EH (cell line): ENCODE measurements at regions not wholly inside any gene's neighbourhood (a gene's known extent, or its start where the extent isn't known, plus 50 kb on each side); places are given as distances from the start of the nearest gene placed in this dataset.
A peak's percentile ranks its signal among the peaks of the same experiment; 100 is the strongest.
"Not testable (repeated sequence)": the region's sequence is repeated elsewhere in the genome, so short reads cannot be mapped to it uniquely, and the experiment has no call there.

ENCODE experiments used
- DNase-seq: peaks from one replicate; pipeline ENCODE4 v3.0.0-alpha.2; 2015; ENCODE audit warnings: low read depth

DNA sequence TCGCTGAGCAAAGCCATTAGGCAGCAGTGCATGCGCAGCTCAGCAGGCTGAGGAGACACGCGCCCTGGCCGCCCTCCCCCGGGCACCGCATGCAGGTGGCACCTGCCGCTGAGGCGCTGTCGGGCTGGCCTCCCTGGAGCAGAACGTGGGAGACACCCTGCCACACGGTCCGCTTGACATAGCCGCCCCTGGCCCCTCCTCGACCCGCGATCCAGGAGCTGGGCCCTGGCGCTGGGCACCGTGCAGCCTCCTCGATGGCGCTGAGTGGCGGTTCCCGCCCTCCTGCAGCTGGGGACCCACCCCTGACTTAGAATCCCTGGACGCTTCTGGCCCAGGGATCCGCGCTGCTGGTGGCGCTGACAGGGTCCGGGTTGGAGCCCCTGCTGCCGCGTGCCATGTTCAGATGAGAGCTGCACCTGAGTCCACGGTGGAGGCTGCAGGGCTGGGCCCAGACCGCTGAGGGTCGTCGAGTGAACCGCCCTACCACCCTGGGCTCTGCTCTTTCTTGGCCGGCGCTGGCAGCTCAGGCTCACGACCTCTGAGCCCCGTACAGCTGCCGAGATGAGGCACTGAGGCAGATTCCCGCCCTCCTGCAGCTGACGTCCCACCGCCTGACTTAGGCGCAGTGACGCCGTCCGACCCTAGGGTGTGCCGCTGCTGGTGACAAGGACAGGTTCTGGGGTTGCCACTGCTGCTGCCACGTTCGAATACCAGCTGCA lies 116.8 kb downstream of the OR13A1 start:
- DNase-seq = no peak

DNA sequence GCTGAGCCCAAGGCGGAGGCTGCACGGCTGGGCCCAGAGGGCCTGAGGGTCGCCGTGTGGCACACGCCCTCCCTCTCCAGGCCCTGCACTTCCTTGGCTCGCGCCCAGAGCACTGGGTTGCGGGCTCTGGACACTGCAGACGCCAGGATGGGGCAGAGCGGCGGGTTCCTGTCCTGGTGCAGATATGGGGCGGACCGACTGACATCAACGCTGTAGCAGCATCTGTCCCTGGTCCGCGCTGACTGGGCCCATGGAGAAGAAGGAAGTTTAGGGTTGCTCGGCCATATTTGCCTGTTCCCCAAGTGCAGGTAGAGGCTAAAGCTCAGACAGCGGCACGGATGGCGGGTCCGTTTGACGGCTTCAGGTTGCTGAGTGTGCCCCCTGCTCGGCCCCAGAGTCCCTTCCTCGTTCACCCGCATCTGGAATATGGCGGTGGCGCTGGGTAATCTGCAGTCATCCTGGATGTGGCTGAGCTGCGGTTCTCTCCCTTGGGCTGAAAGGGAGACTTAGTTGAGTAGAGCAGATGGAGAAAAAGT lies 116.1 kb downstream of the OR13A1 start:
- no peak for DNase-seq

DNA sequence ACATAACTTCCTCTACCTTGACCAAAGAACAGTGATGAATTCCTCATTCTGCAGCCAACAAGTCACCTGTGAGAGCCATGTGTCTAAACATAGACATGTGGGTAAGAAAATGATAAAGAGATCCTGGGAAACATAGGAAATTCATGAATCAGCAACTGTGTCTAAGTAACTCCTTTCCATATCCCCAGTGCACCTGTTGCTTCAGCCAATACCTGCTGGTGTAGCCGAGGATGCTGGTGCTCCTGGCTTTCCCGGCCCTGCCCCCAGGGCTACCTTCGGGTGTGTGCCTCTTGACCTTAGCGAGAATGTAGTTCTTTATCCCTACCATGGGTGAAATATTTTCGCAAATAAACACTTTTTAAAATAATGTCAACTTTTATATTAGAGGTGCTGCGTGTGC lies 114.1 kb downstream of the OR13A1 start:
- no peak for DNase-seq

DNA sequence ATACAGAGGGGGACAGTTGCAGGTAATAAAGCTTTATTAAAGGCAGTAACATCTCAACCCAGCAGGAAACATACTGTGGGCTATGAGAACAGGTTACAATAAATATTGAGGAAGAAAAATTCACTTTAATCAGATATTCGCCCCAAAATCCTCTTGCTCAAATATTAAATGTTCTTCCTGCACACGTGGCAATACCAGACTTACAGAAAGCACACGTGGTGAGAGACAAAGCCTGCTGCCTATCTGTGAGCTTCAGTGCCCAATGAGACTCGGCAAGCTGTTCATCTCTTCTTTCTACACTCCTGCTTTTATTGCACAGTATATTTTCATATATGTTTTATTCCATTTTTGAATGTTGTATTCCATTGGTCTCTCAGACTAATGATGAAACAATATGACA lies 113.2 kb downstream of the OR13A1 start:
- DNase-seq = no peak

DNA sequence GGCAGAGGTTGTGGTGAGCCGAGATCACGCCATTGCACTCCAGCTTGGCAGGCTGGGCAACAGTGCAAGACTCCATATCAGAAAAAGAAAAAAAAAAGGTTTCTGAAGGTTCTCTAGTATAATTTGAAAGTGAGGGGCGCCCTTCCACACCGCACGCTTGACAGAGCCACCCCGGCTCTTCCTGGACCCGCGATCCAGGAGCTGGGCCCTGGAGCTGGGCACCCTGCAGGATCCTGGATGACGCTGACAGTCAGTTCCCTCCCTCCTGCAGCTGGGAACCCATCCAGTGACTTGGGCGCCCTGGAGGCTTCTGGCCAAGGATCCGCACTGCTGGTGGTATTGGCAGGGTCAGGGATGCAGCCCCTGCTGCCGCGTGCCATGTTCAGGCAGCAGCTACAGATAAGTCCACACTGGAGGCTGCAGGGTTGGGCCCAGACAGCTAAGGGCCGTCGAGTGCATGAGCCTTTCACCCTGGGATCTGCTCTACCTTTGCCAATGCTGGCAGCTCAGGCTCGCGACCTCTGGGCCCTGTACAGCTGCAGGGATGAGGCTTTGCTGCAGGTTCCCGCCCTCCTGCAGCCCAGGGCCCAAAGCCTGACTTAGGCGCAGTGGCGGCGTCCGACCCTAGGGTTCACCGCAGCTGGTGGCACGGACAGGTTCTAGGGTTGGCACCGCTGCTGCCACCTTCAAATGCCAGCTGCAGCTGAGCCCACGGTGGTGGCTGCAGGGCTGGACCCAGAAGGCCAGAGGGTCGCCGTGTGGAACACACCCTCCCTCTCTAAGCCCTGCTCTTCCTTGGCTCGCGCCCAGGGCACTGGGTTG lies 110.2 kb downstream of the OR13A1 start:
- no peak for DNase-seq

DNA sequence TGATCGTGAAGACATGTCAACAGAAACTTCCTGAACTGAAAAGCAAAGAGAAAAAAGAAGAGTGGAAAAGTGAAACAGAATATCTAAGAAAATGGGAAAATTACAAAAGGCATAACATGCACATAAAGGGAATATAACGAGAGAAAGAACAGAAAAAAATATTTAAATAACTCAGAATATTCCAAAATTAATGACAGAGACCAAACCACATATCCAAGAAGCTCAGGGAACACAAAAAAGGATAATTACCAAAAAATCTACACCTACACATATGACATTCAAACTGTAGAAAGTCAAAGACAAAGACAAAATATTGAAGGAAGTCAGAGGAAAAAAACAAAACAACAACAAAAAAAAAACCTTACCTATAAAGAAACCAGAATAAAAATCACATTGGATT lies 105.5 kb downstream of the OR13A1 start:
- no peak for DNase-seq

DNA sequence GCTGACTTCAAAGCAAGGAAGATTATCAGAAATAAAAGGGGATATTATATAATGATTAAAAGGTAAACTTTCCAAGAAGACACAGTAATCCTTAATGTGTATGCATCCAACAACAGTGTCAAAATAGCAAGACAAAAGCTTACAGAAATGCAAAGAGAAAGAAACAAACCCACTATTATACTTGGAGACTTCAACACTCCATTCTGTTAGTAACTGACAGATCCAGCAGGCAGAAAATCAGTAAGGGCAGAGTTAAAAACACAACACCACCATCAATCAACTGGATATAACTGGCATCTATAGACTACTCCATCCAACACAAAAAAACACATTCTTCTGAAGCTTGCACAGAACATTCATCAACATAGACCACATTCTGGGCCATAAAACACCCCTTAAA lies 103.8 kb downstream of the OR13A1 start:
- no peak for DNase-seq

DNA sequence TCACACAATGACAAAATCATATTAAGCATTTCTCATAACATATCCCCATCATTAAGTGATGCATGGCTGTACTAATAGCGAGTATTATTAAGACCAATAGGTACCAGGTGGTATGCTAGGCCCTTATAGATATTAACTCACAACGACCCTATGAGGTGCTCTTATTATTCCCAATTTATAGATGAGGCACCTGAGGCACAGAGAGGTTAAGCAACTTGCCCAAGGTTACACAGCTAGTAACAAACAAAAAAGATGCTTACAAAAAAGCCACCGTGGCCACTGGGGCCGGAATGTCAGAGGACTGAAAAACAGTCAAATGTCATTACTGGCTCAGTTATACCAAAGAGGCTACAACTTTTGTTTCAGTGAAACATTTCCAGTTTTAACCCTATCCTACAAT lies 96.0 kb downstream of the OR13A1 start:
- DNase-seq = no peak

DNA sequence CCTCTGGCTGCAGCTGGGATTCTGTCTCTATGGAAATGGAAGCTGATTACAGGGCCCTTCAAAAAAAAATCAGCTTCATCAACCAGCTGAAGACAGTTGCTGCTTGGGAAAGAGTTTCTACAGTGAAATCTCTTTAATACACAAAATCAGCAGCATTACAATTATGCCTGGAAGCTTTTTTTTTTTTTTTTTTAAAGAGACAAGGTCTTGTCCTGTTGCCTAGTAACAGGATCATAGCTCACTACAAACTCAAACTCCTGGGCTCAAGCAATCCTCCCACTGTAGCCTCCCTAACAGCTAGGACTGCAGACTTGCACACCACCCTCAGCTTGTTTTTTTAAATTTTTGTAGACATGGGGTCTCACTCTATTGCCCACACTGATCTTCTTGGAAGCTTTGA lies 94.5 kb downstream of the OR13A1 start:
- DNase-seq = no peak

DNA sequence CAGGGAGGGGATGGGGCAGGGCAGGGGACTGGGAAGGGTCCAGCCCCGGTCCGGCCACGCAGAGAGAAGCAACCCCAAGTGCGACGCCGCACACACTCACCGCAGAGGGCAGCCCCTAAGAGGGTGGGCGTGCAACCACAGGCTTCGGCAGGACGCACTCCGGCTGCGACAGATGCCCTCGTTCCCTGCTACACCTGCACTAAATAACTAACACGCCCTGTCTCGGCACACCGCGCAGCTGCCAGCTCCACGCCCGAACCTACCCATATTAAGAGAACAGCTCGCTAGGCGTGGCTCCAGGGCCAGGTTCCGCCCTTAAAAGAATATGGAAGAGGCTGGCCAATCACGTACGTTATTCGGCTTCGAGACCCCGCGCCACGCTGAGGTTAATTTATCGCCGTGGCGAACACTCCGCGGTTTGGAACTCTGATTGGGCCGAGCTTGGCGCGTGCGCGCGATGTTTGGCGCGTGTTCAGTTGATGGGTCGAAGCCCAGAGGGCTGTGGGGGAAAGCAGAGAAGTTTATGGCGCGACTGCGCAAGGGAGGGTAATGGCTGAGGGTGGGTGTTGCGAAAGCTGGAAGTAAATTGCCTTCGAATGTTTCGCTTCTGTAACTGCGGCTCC lies 91.1 kb downstream of the OR13A1 start:
- DNase-seq = no peak

DNA sequence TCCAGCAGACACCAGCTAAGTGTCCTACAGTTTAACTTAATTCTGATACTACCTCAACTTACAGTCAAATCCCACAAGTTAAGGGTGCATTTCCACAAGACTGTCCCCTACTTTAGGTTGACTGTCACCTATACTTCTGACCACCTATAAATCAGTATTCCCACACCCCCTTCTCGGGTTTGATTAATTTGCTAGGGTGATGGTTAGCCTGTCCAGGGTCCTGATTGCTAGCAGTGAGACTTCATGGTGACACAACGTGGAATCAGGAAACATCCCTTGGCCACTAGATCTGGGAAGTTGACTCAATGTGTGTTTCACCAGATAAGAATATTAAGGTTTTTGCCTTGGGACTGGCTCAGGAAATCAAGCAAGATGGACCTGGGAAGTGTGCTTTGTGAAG lies 88.4 kb downstream of the OR13A1 start:
- no peak for DNase-seq

DNA sequence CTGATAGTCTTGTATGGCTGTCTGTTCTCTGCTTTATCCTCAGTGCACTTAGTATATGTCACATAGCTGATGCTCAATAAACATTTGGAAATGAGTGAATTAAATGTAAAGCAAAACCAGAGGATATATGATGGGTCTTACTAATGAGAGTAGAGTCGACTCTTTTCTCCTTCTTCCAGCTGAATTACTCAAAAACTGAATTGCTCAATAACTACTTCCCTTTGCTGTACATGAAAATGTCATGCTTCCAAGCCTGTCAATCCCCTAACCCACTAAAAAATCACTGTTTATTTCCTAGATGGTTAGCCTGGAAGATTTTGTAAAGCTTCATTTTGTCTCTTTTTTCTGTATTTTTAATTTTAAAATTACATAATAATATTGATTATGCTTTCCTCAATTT lies 88.0 kb downstream of the OR13A1 start:
- DNase-seq = no peak

DNA sequence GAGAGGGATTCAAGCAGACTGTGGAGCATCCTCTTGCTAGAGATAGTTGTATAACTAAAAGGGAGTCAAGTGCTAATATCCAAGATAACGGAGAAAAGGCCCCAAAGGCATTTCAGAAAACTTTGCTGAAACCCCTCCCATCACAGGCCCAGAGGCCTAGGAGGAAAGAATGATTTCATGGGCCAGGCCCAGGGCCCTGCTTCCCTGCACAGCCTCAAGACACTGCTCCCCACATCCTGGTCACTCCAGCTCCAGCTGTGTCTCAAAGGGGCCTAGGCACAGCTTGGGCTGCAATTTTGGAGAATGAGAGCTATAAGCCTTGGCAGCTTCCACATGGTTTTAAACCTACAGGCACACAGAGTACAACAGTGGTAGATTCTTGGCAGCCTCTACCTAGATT lies 85.6 kb downstream of the OR13A1 start:
- no peak for DNase-seq

DNA sequence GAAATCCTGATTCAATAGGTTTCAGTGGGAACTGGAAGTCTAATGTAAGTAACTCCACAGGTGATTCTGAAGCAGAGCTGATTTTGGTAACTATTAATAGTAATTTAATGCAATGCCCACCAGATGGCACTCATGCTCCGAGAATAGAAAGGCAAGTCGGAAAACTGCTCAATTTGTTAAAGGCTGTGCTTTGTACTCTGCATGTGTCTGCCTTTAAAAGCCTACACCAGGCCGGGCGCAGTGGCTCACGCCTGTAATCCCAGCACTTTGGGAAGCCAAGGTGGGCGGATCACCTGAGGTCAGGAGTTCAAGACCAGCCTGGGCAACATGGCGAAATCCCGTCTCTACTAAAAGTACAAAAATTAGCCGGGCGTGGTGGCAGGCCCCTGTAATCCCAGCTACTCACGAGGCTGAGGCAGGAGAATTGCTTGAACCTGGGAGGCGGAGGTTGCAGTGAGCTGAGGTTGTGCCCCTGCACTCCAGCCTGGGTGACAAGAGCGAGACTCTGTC lies 80.1 kb downstream of the OR13A1 start:
- DNase-seq = peak; percentile 78

DNA sequence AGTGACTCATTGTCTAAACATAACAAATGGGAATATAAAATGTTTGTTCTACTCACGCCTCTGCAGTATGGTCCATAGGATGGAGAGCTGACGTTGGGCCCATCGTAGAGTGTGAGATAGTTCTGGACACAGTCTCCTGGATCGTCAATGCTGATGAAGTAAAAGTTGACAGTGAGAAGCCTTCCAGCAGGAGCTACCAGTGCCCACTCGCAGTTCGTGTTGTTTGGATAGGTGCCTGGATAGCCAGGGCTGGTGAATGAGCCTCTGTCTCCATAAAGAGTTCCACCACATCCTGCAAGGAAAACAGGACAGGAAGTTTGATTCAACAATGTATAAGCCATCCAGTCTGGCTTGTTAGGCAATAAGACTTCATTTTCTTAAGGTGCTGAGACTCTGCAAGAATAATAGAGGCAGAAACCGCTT lies 79.6 kb downstream of the OR13A1 start:
- DNase-seq = peak; percentile 40

DNA sequence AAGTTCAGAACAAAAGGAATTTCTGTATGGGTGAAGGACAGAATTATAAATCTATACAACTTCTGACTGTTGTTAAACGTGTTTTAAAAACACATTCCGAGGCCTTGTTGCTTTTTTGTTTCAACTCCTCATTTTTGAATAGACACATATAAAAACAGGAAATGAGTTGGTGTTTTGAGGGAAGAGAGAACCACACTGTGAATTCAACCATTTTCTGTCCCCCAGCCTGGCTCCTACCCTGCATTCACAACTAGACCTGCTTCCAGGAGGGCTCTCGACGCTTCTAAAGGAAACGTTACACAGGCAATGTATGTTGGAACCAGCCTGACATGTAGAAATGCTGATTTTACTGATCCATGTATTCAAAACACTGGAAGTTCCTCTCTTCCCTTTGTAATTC lies 76.5 kb downstream of the OR13A1 start:
- no peak for DNase-seq

DNA sequence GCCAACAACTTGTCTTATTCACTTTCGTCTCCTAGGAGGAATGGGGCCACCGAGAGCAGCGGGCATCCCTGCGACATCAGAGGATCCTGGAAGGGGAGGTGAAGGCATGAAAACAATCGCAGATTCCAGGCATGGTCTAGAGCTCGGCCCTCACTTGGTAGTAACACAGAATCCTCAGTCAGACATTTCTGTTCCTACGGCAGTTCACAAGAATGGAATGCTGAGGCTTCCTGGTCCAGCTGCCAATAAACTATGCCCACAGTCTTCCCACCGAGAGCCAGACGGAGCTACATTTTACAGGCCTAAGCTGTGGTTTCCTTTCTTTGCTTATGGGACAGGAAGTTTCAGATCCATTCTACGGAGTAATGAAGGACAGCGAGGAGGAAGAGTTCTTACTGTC lies 75.8 kb downstream of the OR13A1 start:
- peak; percentile 71 for DNase-seq

DNA sequence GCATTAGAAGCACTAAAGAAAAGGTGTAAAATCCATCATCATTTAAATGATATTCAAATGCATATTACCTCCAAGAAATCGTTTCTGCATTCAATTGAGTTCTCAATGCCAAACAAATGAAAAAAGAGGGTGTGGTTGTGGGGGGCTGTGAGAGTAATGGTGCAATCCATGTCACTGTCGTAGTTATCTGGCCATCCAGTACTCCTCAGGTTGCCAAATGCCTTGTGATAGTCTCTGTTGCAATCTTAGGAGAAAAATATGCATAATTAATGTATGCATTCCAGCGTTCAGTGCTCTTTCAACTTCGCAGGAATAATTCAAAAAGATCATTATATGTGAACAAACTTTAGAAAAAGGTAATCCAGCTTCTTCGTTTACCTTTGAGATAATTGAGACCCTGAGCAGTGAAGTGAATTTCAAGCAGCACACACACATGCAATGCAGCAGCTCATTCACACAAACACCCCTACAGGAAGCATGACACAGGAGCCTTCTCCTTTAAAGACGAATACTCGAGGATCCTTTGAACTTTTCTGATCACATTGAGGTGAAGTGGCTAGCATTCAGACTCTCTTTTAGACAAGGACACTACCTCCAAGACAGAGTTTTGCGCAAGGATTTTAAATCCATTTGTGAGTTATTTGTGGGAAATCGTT lies 73.4 kb downstream of the OR13A1 start:
- DNase-seq = no peak

DNA sequence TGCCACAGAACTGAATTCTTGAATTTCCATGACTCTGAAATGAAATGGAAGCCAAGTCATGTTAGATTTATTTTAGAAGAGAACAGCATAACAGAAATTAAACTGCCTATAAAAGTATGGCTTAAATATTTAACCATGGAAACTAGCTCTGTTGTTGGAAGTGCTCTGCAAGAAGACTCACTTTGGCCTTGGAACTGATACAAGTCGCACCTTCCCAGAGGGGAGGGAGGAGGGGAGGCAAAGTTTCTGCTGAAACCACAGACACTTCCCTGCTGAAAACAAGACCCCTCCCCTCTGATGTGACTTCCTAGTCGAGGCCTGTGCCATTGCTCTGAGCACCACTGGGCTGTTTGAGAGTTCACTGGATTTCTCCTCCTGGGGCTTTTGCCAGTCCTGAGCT lies 72.1 kb downstream of the OR13A1 start:
- no peak for DNase-seq

DNA sequence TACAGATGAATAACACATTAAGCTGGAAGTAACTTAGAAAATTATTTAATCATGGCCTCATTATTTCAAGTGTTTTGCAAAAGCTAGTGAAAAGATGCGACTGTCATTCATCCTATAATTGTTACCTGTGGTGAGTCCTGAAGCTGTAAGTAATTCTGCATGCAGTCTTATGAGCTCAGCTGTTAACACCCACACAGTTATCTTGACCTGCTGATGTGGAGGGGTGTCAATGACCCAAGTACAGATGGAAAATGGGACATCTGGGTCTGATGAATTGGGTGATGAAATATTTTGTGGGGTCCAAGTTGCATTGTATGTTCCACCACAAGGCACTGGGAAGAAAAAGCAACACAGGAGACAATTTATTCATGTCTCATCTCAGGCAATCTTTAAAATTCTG lies 68.9 kb downstream of the OR13A1 start:
- DNase-seq = no peak

DNA sequence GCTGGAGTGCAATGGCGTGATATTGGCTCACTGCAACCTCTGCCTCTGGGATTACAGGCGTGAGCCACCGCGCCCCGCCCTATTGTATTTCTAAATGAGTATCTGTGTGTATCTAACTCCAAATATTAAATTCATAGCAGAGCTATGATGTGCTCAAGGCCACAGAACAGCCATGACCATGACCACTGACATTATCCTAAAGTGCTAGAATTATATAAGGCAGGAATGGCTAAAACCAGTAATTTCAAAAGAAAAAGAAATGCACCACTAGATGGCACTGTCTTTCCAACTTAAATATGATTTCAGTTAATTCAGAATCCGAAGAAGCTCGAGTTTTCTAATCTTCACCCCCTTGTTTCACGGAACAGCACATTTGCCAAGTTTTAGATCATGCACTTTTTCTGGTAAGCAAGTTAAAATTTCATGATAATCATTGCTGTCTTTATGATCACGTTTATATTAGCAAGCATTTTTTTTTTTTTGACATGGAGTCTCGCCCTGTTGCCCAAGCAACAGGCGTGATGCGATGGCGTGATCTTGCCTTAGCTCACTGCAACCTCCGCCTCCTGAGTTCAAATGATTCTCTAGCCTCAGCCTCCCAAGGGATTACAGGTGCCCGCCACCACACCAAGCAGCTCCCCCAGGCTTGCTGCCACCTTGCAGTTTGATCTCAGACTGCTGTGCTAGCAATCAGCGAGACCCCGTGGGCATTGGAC lies 65.3 kb downstream of the OR13A1 start:
- peak; percentile 65 for DNase-seq

DNA sequence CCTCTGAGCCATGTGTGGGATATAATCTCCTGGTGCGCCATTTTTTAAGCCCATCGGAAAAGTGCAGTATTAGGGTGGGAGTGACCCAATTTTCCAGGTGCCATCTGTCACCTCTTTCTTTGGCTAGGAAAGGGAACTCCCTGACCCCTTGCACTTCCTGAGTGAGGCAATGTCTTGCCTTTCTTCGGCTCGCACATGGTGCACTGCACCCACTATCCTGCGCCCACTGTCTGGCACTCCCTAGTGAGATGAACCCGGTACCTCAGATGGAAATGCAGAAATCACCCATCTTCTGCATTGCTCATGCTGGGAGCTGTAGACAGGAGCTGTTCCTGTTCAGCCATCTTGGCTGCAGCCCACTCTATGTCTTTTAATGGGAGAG lies 64.7 kb downstream of the OR13A1 start:
- DNase-seq = not testable (repeated sequence)
